NCI-H2107 treated with DMSO at 0.1 percent for 48 hours (cell line): ENCODE measurements at regions not wholly inside any gene's neighbourhood (a gene's known extent, or its start where the extent isn't known, plus 50 kb on each side); places are given as distances from the start of the nearest gene placed in this dataset.
"Not testable (repeated sequence)": the region's sequence is repeated elsewhere in the genome, so short reads cannot be mapped to it uniquely, and the experiment has no call there.

Source experiments
- DNase-seq: peaks from one replicate; lab custom pipeline; 2025; ENCODE audit not compliant: unreplicated experiment; lab: John Stamatoyannopoulos, UW

GRCh38 chr1:48089356-48089891 lies 92.2 kb upstream of the TRABD2B start:
- no peak for DNase-seq

GRCh38 chr1:48084826-48085225 lies 87.6 kb upstream of the TRABD2B start:
- DNase-seq = no peak

- DNase-seq = no peak
These were observed 85.2 kb upstream of the TRABD2B start for GRCh38 chr1:48082271-48082962.

GRCh38 chr1:48080331-48081255 lies 83.4 kb upstream of the TRABD2B start:
- DNase-seq = no peak

GRCh38 chr1:48079096-48079495 lies 81.9 kb upstream of the TRABD2B start:
- DNase-seq = no peak

GRCh38 chr1:48077795-48078222 lies 80.6 kb upstream of the TRABD2B start:
- no peak for DNase-seq

- DNase-seq = no peak
These were observed 78.8 kb upstream of the TRABD2B start for GRCh38 chr1:48076017-48076416.

GRCh38 chr1:48073798-48074530 lies 76.8 kb upstream of the TRABD2B start:
- no peak for DNase-seq

- no peak for DNase-seq
These were observed 74.3 kb upstream of the TRABD2B start for GRCh38 chr1:48071513-48071912.

- DNase-seq = no peak
These were observed 73.2 kb upstream of the TRABD2B start for GRCh38 chr1:48070396-48070750.

- no peak for DNase-seq
These were observed 72.6 kb upstream of the TRABD2B start for GRCh38 chr1:48069662-48070395.

- DNase-seq = no peak
These were observed 71.0 kb upstream of the TRABD2B start for GRCh38 chr1:48068206-48068605.

- no peak for DNase-seq
These were observed 69.8 kb upstream of the TRABD2B start for GRCh38 chr1:48066936-48067335.

- not testable (repeated sequence) for DNase-seq
These were observed 67.5 kb upstream of the TRABD2B start for GRCh38 chr1:48064693-48065092.

- DNase-seq = no peak
These were observed 65.2 kb upstream of the TRABD2B start for GRCh38 chr1:48062353-48062752.

- DNase-seq = peak; percentile 53
These were observed 64.3 kb upstream of the TRABD2B start for GRCh38 chr1:48061162-48062136.

GRCh38 chr1:48059289-48059688 lies 62.1 kb upstream of the TRABD2B start:
- no peak for DNase-seq

- no peak for DNase-seq
These were observed 61.2 kb upstream of the TRABD2B start for GRCh38 chr1:48058135-48059025.
